CD4-positive, CD25-positive, alpha-beta regulatory T cell (primary cell): ENCODE measurements at regions not wholly inside any gene's neighbourhood (a gene's known extent, or its start where the extent isn't known, plus 50 kb on each side); places are given as distances from the start of the nearest gene placed in this dataset.
"Not testable (repeated sequence)": the region's sequence is repeated elsewhere in the genome, so short reads cannot be mapped to it uniquely, and the experiment has no call there.

ENCODE experiments used
- ATAC-seq, 2 donors: fragments of 150-1000 bp; cut with Tn5 transposase; one replicate each; pipeline ENCODE4 v1.10.0; 2021; ENCODE audit warnings: low read depth in 2 of 2, moderate number of reproducible peaks in 2 of 2, moderate library complexity in 1 of 2
- DNase-seq, 3 donors: peaks; one replicate each; pipeline versions ENCODE4 v3.0.0 to v3.0.0-alpha.2; 2012 to 2022; ENCODE audit warnings: mixed read lengths in 1 of 3
- H3K27ac ChIP-seq: one replicate; pipeline ENCODE4 v1.7.0; 2013; ENCODE audit warnings: mild to moderate bottlenecking, low read length; ENCODE audit not compliant: insufficient read depth, poor library complexity, severe bottlenecking
- H3K27me3 ChIP-seq: one replicate; pipeline ENCODE4 v1.7.0; 2013; ENCODE audit warnings: low read length; ENCODE audit not compliant: control insufficient read depth, insufficient read depth
- H3K36me3 ChIP-seq: one replicate; pipeline ENCODE4 v1.7.0; 2013; ENCODE audit warnings: mild to moderate bottlenecking, low read length, moderate library complexity; ENCODE audit not compliant: control insufficient read depth, insufficient read depth
- H3K4me1 ChIP-seq: 2 replicates; pipeline ENCODE4 v1.7.0; 2013; ENCODE audit warnings: mild to moderate bottlenecking, low read length; ENCODE audit not compliant: insufficient read depth, control insufficient read depth, poor library complexity, severe bottlenecking
- H3K4me3 ChIP-seq: one replicate; pipeline ENCODE4 v1.7.0; 2013; ENCODE audit warnings: low read depth, mild to moderate bottlenecking, low read length, moderate library complexity
- H3K9me3 ChIP-seq, 2 experiments: 1 replicate in 1 of 2; 2 replicates in 1 of 2; pipeline ENCODE4 v1.7.0; 2013; ENCODE audit warnings: low read length in 2 of 2, mild to moderate bottlenecking in 1 of 2, moderate library complexity in 1 of 2; ENCODE audit not compliant: control insufficient read depth in 2 of 2
- H3K27ac Mint-ChIP-seq, 3 donors: one replicate each; pipeline ENCODE4 v1.8.0; 2020 to 2022; ENCODE audit warnings: mild to moderate bottlenecking in 3 of 3, mixed read lengths in 3 of 3, moderate library complexity in 2 of 3
- H3K27me3 Mint-ChIP-seq: one replicate; pipeline ENCODE4 v1.8.0; 2022; ENCODE audit warnings: mild to moderate bottlenecking, mixed read lengths
- H3K36me3 Mint-ChIP-seq: one replicate; pipeline ENCODE4 v1.8.0; 2020; ENCODE audit warnings: mixed read lengths
- H3K4me1 Mint-ChIP-seq, 4 donors: one replicate each; pipeline ENCODE4 v1.8.0; 2020 to 2022; ENCODE audit warnings: mixed read lengths in 4 of 4, mild to moderate bottlenecking in 1 of 4
- H3K4me3 Mint-ChIP-seq, 4 donors: one replicate each; pipeline ENCODE4 v1.8.0; 2020 to 2022; ENCODE audit warnings: mild to moderate bottlenecking in 4 of 4, mixed read lengths in 4 of 4, moderate library complexity in 3 of 4
- H3K9me3 Mint-ChIP-seq, 7 donors: one replicate each; pipeline ENCODE4 v1.8.0; 2020 to 2022; ENCODE audit warnings: mixed read lengths in 7 of 7, mild to moderate bottlenecking in 3 of 7, moderate library complexity in 2 of 7

GRCh38 chr4:177190995-177191580, 118.6 kb upstream of the NEIL3 start:
- Histone ChIP-seq H3K36me3 (no peaks in the 10 kb centered on the region), H3K27ac (no peak overlapping the region), H3K27me3 (no peaks in the 10 kb centered on the region), H3K9me3 (no peaks in the 10 kb centered on the region), H3K4me1 (no peaks in the 10 kb centered on the region), H3K4me3 (no peak overlapping the region)
- H3K27ac Mint-ChIP-seq, result no peak overlapping the region
- ATAC-seq (no peak), DNase-seq (no peak)
- H3K9me3 Mint-ChIP-seq, result no peaks in the 10 kb centered on the region
- H3K4me1 Mint-ChIP-seq, result no peaks in the 10 kb centered on the region
- no peaks in the 10 kb centered on the region for H3K27me3 Mint-ChIP-seq
- H3K36me3 Mint-ChIP-seq, result no peaks in the 10 kb centered on the region
- no peak overlapping the region for H3K4me3 Mint-ChIP-seq

GRCh38 chr4:177191586-177191985, 118.1 kb upstream of the NEIL3 start:
- no peaks in the 10 kb centered on the region for H3K27me3 ChIP-seq
- DNase-seq (no peak), ATAC-seq (no peak)
- H3K27me3 Mint-ChIP-seq, result no peaks in the 10 kb centered on the region
- no peaks in the 10 kb centered on the region for H3K4me1 ChIP-seq
- H3K4me3 Mint-ChIP-seq, result no peak overlapping the region
- no peaks in the 10 kb centered on the region for H3K9me3 ChIP-seq
- no peaks in the 10 kb centered on the region for H3K36me3 Mint-ChIP-seq
- H3K27ac ChIP-seq, result no peak overlapping the region
- H3K9me3 Mint-ChIP-seq, result peaks cover 0 to under 1% (median 0%) of the 10 kb centered on the region in 7 donors
- H3K4me1 Mint-ChIP-seq, result no peaks in the 10 kb centered on the region
- no peak overlapping the region for H3K4me3 ChIP-seq
- no peaks in the 10 kb centered on the region for H3K36me3 ChIP-seq
- no peak overlapping the region for H3K27ac Mint-ChIP-seq

- Mint-ChIP-seq H3K36me3 (no peaks in the 10 kb centered on the region), H3K4me3 (no peak overlapping the region), H3K9me3 (peaks cover 0 to 5% (median 0%) of the 10 kb centered on the region in 7 donors)
Measured at GRCh38 chr4:177191991-177192390, 117.7 kb upstream of the NEIL3 start.

GRCh38 chr4:177193024-177193715, 116.5 kb upstream of the NEIL3 start:
- H3K36me3 ChIP-seq, ATAC-seq, H3K4me1 Mint-ChIP-seq, H3K4me1 ChIP-seq, H3K27ac Mint-ChIP-seq, H3K4me3 Mint-ChIP-seq, DNase-seq, H3K4me3 ChIP-seq, H3K27ac ChIP-seq, H3K9me3 ChIP-seq, H3K36me3 Mint-ChIP-seq, H3K27me3 ChIP-seq, H3K27me3 Mint-ChIP-seq: not testable (repeated sequence)
- H3K9me3 Mint-ChIP-seq, result peaks cover 0 to 14% (median 0%) of the 10 kb centered on the region in 7 donors

More at GRCh38 chr4:177191991-177192390, 117.7 kb upstream of the NEIL3 start:
- H3K27me3 Mint-ChIP-seq, result no peaks in the 10 kb centered on the region
- H3K27ac Mint-ChIP-seq, result no peak overlapping the region
- no peaks in the 10 kb centered on the region for H3K4me1 ChIP-seq
- no peaks in the 10 kb centered on the region for H3K27me3 ChIP-seq
- no peaks in the 10 kb centered on the region for H3K4me1 Mint-ChIP-seq
- H3K4me3 ChIP-seq, result no peak overlapping the region
- no peaks in the 10 kb centered on the region for H3K36me3 ChIP-seq
- H3K9me3 ChIP-seq, result no peaks in the 10 kb centered on the region
- H3K27ac ChIP-seq, result no peak overlapping the region
- no peak for ATAC-seq
- no peak for DNase-seq

- no peak overlapping the region for H3K4me3 ChIP-seq
- no peaks in the 10 kb centered on the region for H3K4me1 Mint-ChIP-seq
- H3K27ac ChIP-seq, result no peak overlapping the region
- no peak overlapping the region for H3K27ac Mint-ChIP-seq
- H3K27me3 Mint-ChIP-seq, result no peaks in the 10 kb centered on the region
- H3K4me3 Mint-ChIP-seq, result no peak overlapping the region
- H3K36me3 Mint-ChIP-seq, result no peaks in the 10 kb centered on the region
- no peaks in the 10 kb centered on the region for H3K36me3 ChIP-seq
- H3K27me3 ChIP-seq, result no peaks in the 10 kb centered on the region
- no peaks in the 10 kb centered on the region for H3K9me3 ChIP-seq
- peaks cover 0 to 15% (median 0%) of the 10 kb centered on the region in 7 donors for H3K9me3 Mint-ChIP-seq
- H3K4me1 ChIP-seq, result no peaks in the 10 kb centered on the region
- DNase-seq (no peak), ATAC-seq (no peak)
Measured at GRCh38 chr4:177194906-177195305, 114.8 kb upstream of the NEIL3 start.

- Mint-ChIP-seq H3K4me1 (no peaks in the 10 kb centered on the region), H3K9me3 (peaks cover 0 to 15% (median 0%) of the 10 kb centered on the region in 7 donors), H3K4me3 (no peak overlapping the region), H3K27ac (peak overlapping the region in 1 of 3 donors; percentile 77), H3K36me3 (no peaks in the 10 kb centered on the region), H3K27me3 (no peaks in the 10 kb centered on the region)
- Histone ChIP-seq H3K9me3 (no peaks in the 10 kb centered on the region), H3K36me3 (no peaks in the 10 kb centered on the region), H3K4me1 (no peaks in the 10 kb centered on the region), H3K27ac (no peak overlapping the region), H3K27me3 (no peaks in the 10 kb centered on the region), H3K4me3 (no peak overlapping the region)
- DNase-seq (no peak), ATAC-seq (no peak)
Measured at GRCh38 chr4:177196615-177197014, 113.1 kb upstream of the NEIL3 start.

- no peaks in the 10 kb centered on the region for H3K4me1 ChIP-seq
- H3K9me3 Mint-ChIP-seq, result peaks cover 0 to 17% (median 0%) of the 10 kb centered on the region in 7 donors
- H3K4me3 Mint-ChIP-seq, result no peak overlapping the region
- H3K36me3 Mint-ChIP-seq, result no peaks in the 10 kb centered on the region
- H3K27me3 Mint-ChIP-seq, result peaks cover 5% of the 10 kb centered on the region
- H3K27me3 ChIP-seq, result no peaks in the 10 kb centered on the region
- H3K36me3 ChIP-seq, result no peaks in the 10 kb centered on the region
- DNase-seq (no peak), ATAC-seq (no peak)
- no peak overlapping the region for H3K27ac Mint-ChIP-seq
- no peaks in the 10 kb centered on the region for H3K4me1 Mint-ChIP-seq
- no peak overlapping the region for H3K4me3 ChIP-seq
- H3K27ac ChIP-seq, result no peak overlapping the region
- no peaks in the 10 kb centered on the region for H3K9me3 ChIP-seq
Measured at GRCh38 chr4:177201614-177202013, 108.1 kb upstream of the NEIL3 start.

- ATAC-seq, result no peak
- H3K27me3 Mint-ChIP-seq, result peaks cover 18% of the 10 kb centered on the region
- H3K27ac Mint-ChIP-seq, result no peak overlapping the region
Measured at GRCh38 chr4:177204126-177204525, 105.5 kb upstream of the NEIL3 start.

More at GRCh38 chr4:177204126-177204525, 105.5 kb upstream of the NEIL3 start:
- H3K36me3 ChIP-seq, result no peaks in the 10 kb centered on the region
- no peak overlapping the region for H3K27ac ChIP-seq
- Mint-ChIP-seq H3K4me3 (no peak overlapping the region), H3K4me1 (no peaks in the 10 kb centered on the region), H3K9me3 (peaks cover 0 to 4% (median 0%) of the 10 kb centered on the region in 7 donors), H3K36me3 (no peaks in the 10 kb centered on the region)
- no peak for DNase-seq
- H3K4me1 ChIP-seq, result no peaks in the 10 kb centered on the region
- no peak overlapping the region for H3K4me3 ChIP-seq
- H3K9me3 ChIP-seq, result no peaks in the 10 kb centered on the region
- H3K27me3 ChIP-seq, result no peaks in the 10 kb centered on the region
